ENCODE measurements at regions not wholly inside any gene's neighbourhood (a gene's known extent, or its start where the extent isn't known, plus 50 kb on each side); places are given as distances from the start of the nearest gene placed in this dataset.

DNA sequence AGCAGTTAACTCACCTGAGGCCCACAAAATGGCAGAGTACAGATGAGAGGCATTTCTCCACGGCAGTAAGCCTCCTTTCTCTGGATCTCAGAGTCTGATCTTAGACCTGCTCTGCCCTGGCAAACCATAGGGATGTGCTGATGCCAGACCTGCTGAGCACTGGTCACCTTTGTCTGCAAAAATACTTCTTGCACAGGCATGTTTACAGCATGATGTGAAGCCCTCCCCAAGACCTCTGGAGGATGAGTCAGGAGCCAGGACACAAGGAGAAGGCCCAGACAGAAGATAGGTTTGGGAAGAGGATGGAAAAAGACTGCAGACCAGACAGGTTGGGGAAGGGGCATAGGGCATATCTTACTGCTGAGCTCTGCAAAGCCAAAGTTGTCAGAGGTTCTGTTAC lies 426.6 kb downstream of the PMP22 start:
- TF ChIP-seq, protein P1, sequence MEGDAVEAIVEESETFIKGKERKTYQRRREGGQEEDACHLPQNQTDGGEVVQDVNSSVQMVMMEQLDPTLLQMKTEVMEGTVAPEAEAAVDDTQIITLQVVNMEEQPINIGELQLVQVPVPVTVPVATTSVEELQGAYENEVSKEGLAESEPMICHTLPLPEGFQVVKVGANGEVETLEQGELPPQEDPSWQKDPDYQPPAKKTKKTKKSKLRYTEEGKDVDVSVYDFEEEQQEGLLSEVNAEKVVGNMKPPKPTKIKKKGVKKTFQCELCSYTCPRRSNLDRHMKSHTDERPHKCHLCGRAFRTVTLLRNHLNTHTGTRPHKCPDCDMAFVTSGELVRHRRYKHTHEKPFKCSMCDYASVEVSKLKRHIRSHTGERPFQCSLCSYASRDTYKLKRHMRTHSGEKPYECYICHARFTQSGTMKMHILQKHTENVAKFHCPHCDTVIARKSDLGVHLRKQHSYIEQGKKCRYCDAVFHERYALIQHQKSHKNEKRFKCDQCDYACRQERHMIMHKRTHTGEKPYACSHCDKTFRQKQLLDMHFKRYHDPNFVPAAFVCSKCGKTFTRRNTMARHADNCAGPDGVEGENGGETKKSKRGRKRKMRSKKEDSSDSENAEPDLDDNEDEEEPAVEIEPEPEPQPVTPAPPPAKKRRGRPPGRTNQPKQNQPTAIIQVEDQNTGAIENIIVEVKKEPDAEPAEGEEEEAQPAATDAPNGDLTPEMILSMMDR (CRISPR knock-in tag; IDR thresholded peaks at IDR 0.05), result no peak
- TF ChIP-seq, protein P2, sequence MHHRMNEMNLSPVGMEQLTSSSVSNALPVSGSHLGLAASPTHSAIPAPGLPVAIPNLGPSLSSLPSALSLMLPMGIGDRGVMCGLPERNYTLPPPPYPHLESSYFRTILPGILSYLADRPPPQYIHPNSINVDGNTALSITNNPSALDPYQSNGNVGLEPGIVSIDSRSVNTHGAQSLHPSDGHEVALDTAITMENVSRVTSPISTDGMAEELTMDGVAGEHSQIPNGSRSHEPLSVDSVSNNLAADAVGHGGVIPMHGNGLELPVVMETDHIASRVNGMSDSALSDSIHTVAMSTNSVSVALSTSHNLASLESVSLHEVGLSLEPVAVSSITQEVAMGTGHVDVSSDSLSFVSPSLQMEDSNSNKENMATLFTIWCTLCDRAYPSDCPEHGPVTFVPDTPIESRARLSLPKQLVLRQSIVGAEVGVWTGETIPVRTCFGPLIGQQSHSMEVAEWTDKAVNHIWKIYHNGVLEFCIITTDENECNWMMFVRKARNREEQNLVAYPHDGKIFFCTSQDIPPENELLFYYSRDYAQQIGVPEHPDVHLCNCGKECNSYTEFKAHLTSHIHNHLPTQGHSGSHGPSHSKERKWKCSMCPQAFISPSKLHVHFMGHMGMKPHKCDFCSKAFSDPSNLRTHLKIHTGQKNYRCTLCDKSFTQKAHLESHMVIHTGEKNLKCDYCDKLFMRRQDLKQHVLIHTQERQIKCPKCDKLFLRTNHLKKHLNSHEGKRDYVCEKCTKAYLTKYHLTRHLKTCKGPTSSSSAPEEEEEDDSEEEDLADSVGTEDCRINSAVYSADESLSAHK (CRISPR knock-in tag; IDR thresholded peaks at IDR 0.05; ENCODE audit: borderline replicate concordance), result no peak
- no peak for TF ChIP-seq NR3C1 (CRISPR knock-in tag; IDR thresholded peaks at IDR 0.05)
- no peak for TF ChIP-seq FOXA3 (CRISPR knock-in tag; IDR thresholded peaks at IDR 0.05)
- no peak for TF ChIP-seq ZNF431 (CRISPR knock-in tag; IDR thresholded peaks at IDR 0.05; ENCODE audit: borderline replicate concordance, low read depth)
- TF ChIP-seq, protein P3, sequence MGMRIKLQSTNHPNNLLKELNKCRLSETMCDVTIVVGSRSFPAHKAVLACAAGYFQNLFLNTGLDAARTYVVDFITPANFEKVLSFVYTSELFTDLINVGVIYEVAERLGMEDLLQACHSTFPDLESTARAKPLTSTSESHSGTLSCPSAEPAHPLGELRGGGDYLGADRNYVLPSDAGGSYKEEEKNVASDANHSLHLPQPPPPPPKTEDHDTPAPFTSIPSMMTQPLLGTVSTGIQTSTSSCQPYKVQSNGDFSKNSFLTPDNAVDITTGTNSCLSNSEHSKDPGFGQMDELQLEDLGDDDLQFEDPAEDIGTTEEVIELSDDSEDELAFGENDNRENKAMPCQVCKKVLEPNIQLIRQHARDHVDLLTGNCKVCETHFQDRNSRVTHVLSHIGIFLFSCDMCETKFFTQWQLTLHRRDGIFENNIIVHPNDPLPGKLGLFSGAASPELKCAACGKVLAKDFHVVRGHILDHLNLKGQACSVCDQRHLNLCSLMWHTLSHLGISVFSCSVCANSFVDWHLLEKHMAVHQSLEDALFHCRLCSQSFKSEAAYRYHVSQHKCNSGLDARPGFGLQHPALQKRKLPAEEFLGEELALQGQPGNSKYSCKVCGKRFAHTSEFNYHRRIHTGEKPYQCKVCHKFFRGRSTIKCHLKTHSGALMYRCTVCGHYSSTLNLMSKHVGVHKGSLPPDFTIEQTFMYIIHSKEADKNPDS (CRISPR knock-in tag; IDR thresholded peaks at IDR 0.05), result no peak

Measured in HepG2 (cell line).